ENCODE measurements at regions not wholly inside any gene's neighbourhood (a gene's known extent, or its start where the extent isn't known, plus 50 kb on each side); places are given as distances from the start of the nearest gene placed in this dataset.
"Not testable (repeated sequence)": the region's sequence is repeated elsewhere in the genome, so short reads cannot be mapped to it uniquely, and the experiment has no call there.

- H2AK5ac ChIP-seq (ENCODE audit: low read depth, low read length); CTCF ChIA-PET; H2BK15ac ChIP-seq (ENCODE audit: low read depth, low read length); H3K4me1 ChIP-seq (ENCODE audit: control insufficient read depth, insufficient read depth, low read length); H2BK5ac ChIP-seq (ENCODE audit: low read depth, low read length, poor library complexity, severe bottlenecking); H3K56ac ChIP-seq (ENCODE audit: extremely low read depth, insufficient read depth, low read length); H3K4me3 ChIP-seq (ENCODE audit: insufficient read depth, low read depth, low read length); H3K36me3 ChIP-seq (ENCODE audit: control insufficient read depth, insufficient read depth, low read length); H4K20me1 ChIP-seq (ENCODE audit: insufficient read depth, low read length); H2AK9ac ChIP-seq (replicated peaks; ENCODE audit: low read depth, low read length, poor library complexity); H3K4me2 ChIP-seq (ENCODE audit: low read depth, low read length); H3K23ac ChIP-seq (ENCODE audit: low read depth, low read length); H3K79me1 ChIP-seq (ENCODE audit: low read depth in 1 of 2, low read length in 2 of 2); ATAC-seq (ENCODE audit: low read depth); H2AFZ ChIP-seq (replicated peaks; ENCODE audit: low read length, poor library complexity); H3K14ac ChIP-seq (replicated peaks; ENCODE audit: low read depth, low read length); dilution Hi-C loops (cut with HindIII; ENCODE audit: low sequenced_read_pairs, unreplicated experiment); H4K5ac ChIP-seq (ENCODE audit: low read depth, low read length); H4K8ac ChIP-seq (ENCODE audit: low read depth in 2 of 2, low read length in 2 of 2); BruUV-seq (replicated peaks); H2BK20ac ChIP-seq (ENCODE audit: low read depth, low read length); H3K18ac ChIP-seq (ENCODE audit: low read depth, low read length); in situ Hi-C loops (cut with MboI; ENCODE audit: low sequenced_read_pairs); DNase-seq; H2BK120ac ChIP-seq (ENCODE audit: low read depth, low read length); H3K27ac ChIP-seq (ENCODE audit: insufficient read depth, low read length); H3K27me3 ChIP-seq (ENCODE audit: control insufficient read depth, insufficient read depth, low read length); intact Hi-C loops (cut with micrococcal nuclease); H4K91ac ChIP-seq (ENCODE audit: insufficient read depth, low read depth, low read length); H3K9ac ChIP-seq (ENCODE audit: low read depth, low read length); H3K9me3 ChIP-seq (ENCODE audit: control insufficient read depth, insufficient read depth, low read length); H3K9me1 ChIP-seq (ENCODE audit: insufficient read depth, low read length); H3K4ac ChIP-seq (ENCODE audit: low read depth, low read length); POLR2A ChIA-PET (ENCODE audit: unreplicated experiment): not testable (repeated sequence)
- no CpG with 5 or more reads among the region's 3 CpGs for WGBS, 2 experiments (ENCODE audit: extremely low coverage in 2 of 2, insufficient read length in 1 of 2)
Measured at GRCh38 chr4:137789263-137789662, 257.0 kb upstream of the PCDH18 start.

GRCh38 chr4:137783923-137784322 is 251.6 kb upstream of the PCDH18 start:
- H3K9ac ChIP-seq (ENCODE audit: low read depth, low read length); H3K79me1 ChIP-seq (ENCODE audit: low read depth in 1 of 2, low read length in 2 of 2); H4K8ac ChIP-seq (ENCODE audit: low read depth in 2 of 2, low read length in 2 of 2); H3K9me1 ChIP-seq (ENCODE audit: insufficient read depth, low read length); H3K4ac ChIP-seq (ENCODE audit: low read depth, low read length); H2AFZ ChIP-seq (replicated peaks; ENCODE audit: low read length, poor library complexity); H2BK20ac ChIP-seq (ENCODE audit: low read depth, low read length); H2AK5ac ChIP-seq (ENCODE audit: low read depth, low read length); H3K18ac ChIP-seq (ENCODE audit: low read depth, low read length); H3K36me3 ChIP-seq (ENCODE audit: control insufficient read depth, insufficient read depth, low read length); intact Hi-C loops (cut with micrococcal nuclease); H3K14ac ChIP-seq (replicated peaks; ENCODE audit: low read depth, low read length); BruUV-seq (replicated peaks); H4K91ac ChIP-seq (ENCODE audit: insufficient read depth, low read depth, low read length); H3K27ac ChIP-seq (ENCODE audit: insufficient read depth, low read length); in situ Hi-C loops (cut with MboI; ENCODE audit: low sequenced_read_pairs); H3K4me2 ChIP-seq (ENCODE audit: low read depth, low read length); H3K23ac ChIP-seq (ENCODE audit: low read depth, low read length); DNase-seq; H3K9me3 ChIP-seq (ENCODE audit: control insufficient read depth, insufficient read depth, low read length); H3K4me1 ChIP-seq (ENCODE audit: control insufficient read depth, insufficient read depth, low read length); CTCF ChIA-PET; H2BK5ac ChIP-seq (ENCODE audit: low read depth, low read length, poor library complexity, severe bottlenecking); H4K5ac ChIP-seq (ENCODE audit: low read depth, low read length); H2BK15ac ChIP-seq (ENCODE audit: low read depth, low read length); H2AK9ac ChIP-seq (replicated peaks; ENCODE audit: low read depth, low read length, poor library complexity); H3K4me3 ChIP-seq (ENCODE audit: insufficient read depth, low read depth, low read length); H3K27me3 ChIP-seq (ENCODE audit: control insufficient read depth, insufficient read depth, low read length); H4K20me1 ChIP-seq (ENCODE audit: insufficient read depth, low read length); H2BK120ac ChIP-seq (ENCODE audit: low read depth, low read length); H3K56ac ChIP-seq (ENCODE audit: extremely low read depth, insufficient read depth, low read length); ATAC-seq (ENCODE audit: low read depth); dilution Hi-C loops (cut with HindIII; ENCODE audit: low sequenced_read_pairs, unreplicated experiment): not testable (repeated sequence)
- WGBS, 2 experiments (ENCODE audit: extremely low coverage in 2 of 2, insufficient read length in 1 of 2): 80% methylated on average over 2 of the region's 7 CpGs; no CpG with 5 or more reads in 1 of the 2 experiments
- POLR2A ChIA-PET (ENCODE audit: unreplicated experiment): interaction anchor here (0.5 kb wide), 1 partner anchor 199 kb away, joined by 3 read pairs; no protein-coding TSS in a partner anchor

Measured in IMR-90 (cell line).